Activated T-helper 1 cell treated with anti-CD3 and anti-CD28 coated beads, Interleukin-12 subunit alpha, Interleukin-12 subunit beta, Interleukin-2, Interleukin-4 antibody, amounts not matched to agents 30 ng/mL and 10 ng/mL and 1 ng/mL, durations not matched to agents 14 hours and 24 hours and 36 hours (primary cell): ENCODE measurements at regions not wholly inside any gene's neighbourhood (a gene's known extent, or its start where the extent isn't known, plus 50 kb on each side); places are given as distances from the start of the nearest gene placed in this dataset.
"Not testable (repeated sequence)": the region's sequence is repeated elsewhere in the genome, so short reads cannot be mapped to it uniquely, and the experiment has no call there.

Experiments
- DNase-seq: peaks from one replicate; pipeline ENCODE4 v3.0.0; 2021; ENCODE audit warnings: low spot score
- H3K27ac Mint-ChIP-seq: one replicate; pipeline ENCODE4 v1.8.0; 2021; ENCODE audit warnings: mild to moderate bottlenecking, mixed read lengths
- H3K27me3 Mint-ChIP-seq: one replicate; pipeline ENCODE4 v1.8.0; 2022; ENCODE audit warnings: mild to moderate bottlenecking, moderate library complexity, mixed read lengths; ENCODE audit not compliant: insufficient read depth
- H3K36me3 Mint-ChIP-seq: one replicate; pipeline ENCODE4 v1.8.0; 2021; ENCODE audit warnings: low read depth, mixed read lengths
- H3K4me1 Mint-ChIP-seq: one replicate; pipeline ENCODE4 v1.8.0; 2021; ENCODE audit warnings: low read depth, mixed read lengths
- H3K4me3 Mint-ChIP-seq: one replicate; pipeline ENCODE4 v1.8.0; 2021; ENCODE audit warnings: mild to moderate bottlenecking, moderate library complexity, mixed read lengths
- H3K9me3 Mint-ChIP-seq: one replicate; pipeline ENCODE4 v1.8.0; 2021; ENCODE audit warnings: mixed read lengths
- intact Hi-C: fragments of 100-400 bp; cut with micrococcal nuclease; formaldehyde crosslinking; loops from one replicate; pipeline ENCODE4 v1.15.1; 2024

DNA sequence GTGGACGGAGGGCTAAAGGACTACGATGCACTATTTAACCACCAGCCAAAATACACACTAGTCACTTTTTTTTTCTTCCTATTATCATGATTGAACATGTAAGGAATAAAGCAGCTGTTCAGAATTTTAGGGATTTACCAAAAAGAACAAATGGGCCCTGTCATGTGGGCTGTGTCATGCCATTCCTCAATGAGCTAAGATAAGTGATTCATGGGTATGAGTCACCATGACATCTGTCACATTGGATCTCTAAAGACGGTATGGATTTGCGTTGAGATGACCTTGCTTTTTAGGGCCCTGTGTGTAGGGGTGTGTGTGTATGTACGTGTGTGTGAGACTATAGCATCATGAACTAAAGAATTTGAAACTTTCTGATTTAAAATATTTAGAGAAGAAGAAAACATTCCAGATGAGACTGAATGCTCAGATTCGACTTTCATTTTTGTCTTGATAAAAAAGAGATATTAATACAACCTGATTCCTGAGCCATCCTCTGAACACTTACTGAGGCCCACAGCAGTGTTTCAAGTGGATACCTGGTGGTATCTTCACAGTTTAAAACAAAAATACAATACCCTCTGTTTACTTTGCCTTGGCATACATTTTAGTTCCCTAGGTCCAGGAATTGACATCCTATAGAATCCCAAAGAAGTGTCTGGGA, 246.1 kb upstream of the DUSP10 start:
- Mint-ChIP-seq H3K27ac (no peak overlapping the region), H3K27me3 (peaks cover 12% of the 10 kb centered on the region), H3K9me3 (peaks cover 12% of the 10 kb centered on the region), H3K4me3 (no peak overlapping the region), H3K36me3 (peaks cover 3% of the 10 kb centered on the region), H3K4me1 (peaks cover 15% of the 10 kb centered on the region)
- no peak for DNase-seq
- intact Hi-C loops = no loop called here

DNA sequence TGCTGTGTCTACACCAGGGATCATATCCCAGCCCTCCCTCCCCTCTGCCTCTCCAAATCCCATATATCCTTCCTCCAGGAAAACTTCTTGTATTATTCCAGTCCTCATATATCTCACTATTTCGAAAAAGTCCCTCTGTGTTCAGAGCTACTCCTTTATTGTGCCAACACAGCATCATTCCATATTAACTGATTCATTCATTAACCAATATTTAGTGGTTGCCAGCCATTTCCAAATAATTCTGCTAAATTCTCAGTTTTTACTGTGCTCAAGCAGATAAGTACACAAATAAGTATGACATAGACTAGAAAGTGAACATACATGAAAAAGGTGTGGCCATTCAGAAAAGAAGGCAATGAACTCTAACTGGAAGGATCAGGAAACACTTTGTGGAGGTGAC, 241.6 kb upstream of the DUSP10 start:
- Mint-ChIP-seq H3K4me3 (no peak overlapping the region), H3K36me3 (no peaks in the 10 kb centered on the region), H3K27me3 (peaks cover 14% of the 10 kb centered on the region), H3K4me1 (no peaks in the 10 kb centered on the region), H3K9me3 (no peaks in the 10 kb centered on the region), H3K27ac (no peak overlapping the region)
- intact Hi-C loops = no loop called here
- DNase-seq = no peak

DNA sequence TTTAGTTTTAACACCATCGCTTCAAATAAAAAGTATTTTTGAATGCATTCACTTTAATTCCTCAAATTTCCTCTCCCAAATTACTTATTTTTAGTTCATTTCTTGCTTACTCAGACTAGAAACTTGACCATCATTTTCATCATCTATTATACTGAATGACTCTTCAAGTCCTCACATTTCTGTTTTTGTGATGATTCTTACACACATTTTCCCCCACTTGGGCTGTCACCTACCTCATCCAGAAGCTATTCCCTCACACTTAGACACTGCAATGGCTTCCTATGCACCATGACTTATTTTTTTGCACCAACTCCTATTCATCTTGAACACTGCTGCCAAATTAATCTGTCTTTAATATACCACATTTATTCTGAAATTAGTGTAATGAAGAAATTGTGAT, 239.6 kb upstream of the DUSP10 start:
- no peaks in the 10 kb centered on the region for H3K4me1 Mint-ChIP-seq
- H3K27ac Mint-ChIP-seq = no peak overlapping the region
- no peak overlapping the region for H3K4me3 Mint-ChIP-seq
- DNase-seq = no peak
- no peaks in the 10 kb centered on the region for H3K9me3 Mint-ChIP-seq
- H3K36me3 Mint-ChIP-seq = no peaks in the 10 kb centered on the region
- peaks cover 14% of the 10 kb centered on the region for H3K27me3 Mint-ChIP-seq
- intact Hi-C loops = no loop called here

DNA sequence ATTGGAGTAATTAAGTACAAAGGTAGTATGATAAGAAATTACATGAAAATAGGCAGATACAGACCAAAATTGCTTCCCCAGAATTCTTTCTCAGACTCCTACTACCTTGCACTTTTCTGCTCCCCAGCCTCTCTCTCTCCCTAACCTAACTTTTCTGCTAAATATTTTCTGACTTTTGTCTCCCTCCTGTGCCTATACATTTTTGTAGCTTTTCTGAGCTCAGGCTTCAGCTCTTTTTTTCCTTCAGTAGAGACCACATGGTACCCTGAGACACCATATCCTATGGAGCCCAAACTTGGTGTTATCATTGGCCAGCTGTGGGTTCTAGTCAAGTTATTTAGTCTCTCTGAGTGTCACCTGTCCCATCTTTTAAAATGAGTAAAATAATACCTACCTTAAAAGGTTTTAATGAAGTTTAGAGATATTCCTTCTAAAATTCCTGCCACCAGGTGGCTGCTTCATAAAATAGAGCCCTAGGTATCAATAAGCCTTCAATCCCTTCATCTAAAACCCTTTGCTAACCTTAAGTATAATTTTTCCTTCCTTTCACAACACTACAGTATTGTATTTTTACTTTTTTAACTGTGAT, 237.6 kb upstream of the DUSP10 start:
- DNase-seq = no peak
- peaks cover 8% of the 10 kb centered on the region for H3K27me3 Mint-ChIP-seq
- no peaks in the 10 kb centered on the region for H3K9me3 Mint-ChIP-seq
- H3K4me1 Mint-ChIP-seq = no peaks in the 10 kb centered on the region
- H3K36me3 Mint-ChIP-seq = no peaks in the 10 kb centered on the region
- no peak overlapping the region for H3K27ac Mint-ChIP-seq
- intact Hi-C loops = no loop called here
- H3K4me3 Mint-ChIP-seq = no peak overlapping the region

GRCh38 chr1:221978631-221979334, 236.9 kb upstream of the DUSP10 start:
- intact Hi-C loops, H3K27me3 Mint-ChIP-seq, H3K9me3 Mint-ChIP-seq, H3K4me1 Mint-ChIP-seq, DNase-seq, H3K4me3 Mint-ChIP-seq, H3K36me3 Mint-ChIP-seq, H3K27ac Mint-ChIP-seq: not testable (repeated sequence)

- H3K4me1 Mint-ChIP-seq, H3K4me3 Mint-ChIP-seq, intact Hi-C loops, H3K36me3 Mint-ChIP-seq, DNase-seq, H3K27me3 Mint-ChIP-seq, H3K9me3 Mint-ChIP-seq, H3K27ac Mint-ChIP-seq: not testable (repeated sequence)
Observed at GRCh38 chr1:221973787-221974186, 231.9 kb upstream of the DUSP10 start.

DNA sequence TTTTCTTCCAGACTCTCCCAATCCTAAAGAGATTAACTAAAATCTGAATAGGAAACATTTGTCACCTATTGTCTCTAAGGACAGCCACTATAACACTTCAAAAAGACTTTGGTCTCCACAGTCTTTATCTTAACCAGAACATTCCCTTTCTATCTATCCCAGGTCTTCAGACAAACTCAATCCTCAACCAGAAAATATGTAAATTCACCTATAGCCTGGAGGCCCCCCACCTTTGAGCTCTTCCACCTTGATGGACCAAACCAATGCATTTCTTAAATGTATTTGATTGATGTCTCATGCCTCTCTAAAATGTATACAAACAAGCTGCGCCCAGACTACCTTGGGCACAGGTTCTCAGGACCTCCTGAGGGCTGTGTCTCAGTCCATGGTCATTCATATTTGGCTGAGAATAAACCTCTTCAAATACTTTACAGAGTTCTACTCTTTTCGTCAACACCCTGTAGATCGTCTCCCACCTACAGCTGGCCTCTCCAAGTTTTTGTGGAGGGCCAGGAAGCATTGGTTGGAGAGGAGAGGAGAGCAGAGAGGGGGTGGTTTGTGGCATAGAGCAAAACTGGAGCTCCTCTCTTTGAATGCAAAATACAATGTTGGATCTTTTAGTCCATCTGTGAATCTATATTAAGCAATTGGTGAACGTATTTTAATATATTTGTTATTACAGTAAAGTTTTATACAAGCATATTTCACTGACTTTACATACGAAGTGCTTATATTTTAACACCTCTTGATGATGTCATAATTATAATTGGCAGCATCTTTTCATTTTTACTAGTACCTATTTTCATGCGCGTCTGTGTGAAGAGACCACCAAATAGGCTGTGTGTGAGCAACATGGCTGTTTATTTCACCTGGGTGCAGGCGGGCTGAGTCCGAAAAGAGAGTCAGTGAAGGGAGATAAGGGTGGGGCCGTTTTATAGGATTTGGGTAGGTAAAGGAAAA, 230.7 kb upstream of the DUSP10 start:
- no peaks in the 10 kb centered on the region for H3K27me3 Mint-ChIP-seq
- H3K9me3 Mint-ChIP-seq = no peaks in the 10 kb centered on the region
- no peaks in the 10 kb centered on the region for H3K36me3 Mint-ChIP-seq
- no peak for DNase-seq
- no peaks in the 10 kb centered on the region for H3K4me1 Mint-ChIP-seq
- intact Hi-C loops = no loop called here
- no peak overlapping the region for H3K27ac Mint-ChIP-seq
- no peak overlapping the region for H3K4me3 Mint-ChIP-seq

DNA sequence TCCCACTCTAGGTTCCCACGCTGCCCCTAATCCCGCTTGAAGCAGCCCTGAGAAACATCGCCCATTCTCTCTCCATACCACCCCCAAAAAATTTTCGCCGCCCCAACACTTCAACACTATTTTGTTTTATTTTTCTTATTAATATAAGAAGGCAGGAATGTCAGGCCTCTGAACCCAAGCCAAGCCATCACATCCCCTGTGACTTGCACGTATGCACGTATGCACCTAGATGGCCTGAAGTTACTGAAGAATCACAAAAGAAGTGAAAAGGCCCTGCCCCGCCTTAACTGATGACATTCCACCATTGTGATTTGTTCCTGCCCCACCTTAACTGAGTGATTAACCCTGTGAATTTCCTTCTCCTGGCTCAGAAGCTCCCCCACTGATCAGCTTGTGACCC, 229.1 kb upstream of the DUSP10 start:
- H3K36me3 Mint-ChIP-seq, H3K4me1 Mint-ChIP-seq, H3K4me3 Mint-ChIP-seq, intact Hi-C loops, H3K9me3 Mint-ChIP-seq, DNase-seq, H3K27me3 Mint-ChIP-seq, H3K27ac Mint-ChIP-seq: not testable (repeated sequence)

DNA sequence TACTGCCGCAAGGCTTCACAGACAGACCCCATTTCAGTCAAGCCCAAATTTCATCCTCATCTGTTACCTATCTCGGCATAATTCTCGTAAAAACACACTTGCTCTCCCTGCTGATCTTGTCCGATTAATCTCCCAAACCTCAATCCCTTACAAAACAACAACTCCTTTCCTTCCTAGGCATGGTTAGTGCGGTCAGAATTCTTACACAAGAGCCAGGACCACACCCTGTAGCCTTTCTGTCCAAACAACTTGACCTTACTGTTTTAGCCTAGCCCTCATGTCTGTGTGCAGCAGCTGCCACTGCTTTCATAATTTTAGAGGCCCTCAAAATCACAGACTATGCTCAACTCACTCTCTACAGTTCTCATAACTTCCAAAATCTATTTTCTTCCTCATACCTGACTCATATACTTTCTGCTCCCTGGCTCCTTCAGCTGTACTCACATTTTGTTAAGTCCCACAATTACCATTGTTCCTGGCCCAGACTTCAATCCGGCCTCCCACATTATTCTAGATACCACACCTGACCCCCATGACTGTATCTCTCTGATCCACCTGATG, 227.5 kb upstream of the DUSP10 start:
- intact Hi-C loops, H3K9me3 Mint-ChIP-seq, H3K36me3 Mint-ChIP-seq, H3K27me3 Mint-ChIP-seq, H3K27ac Mint-ChIP-seq, H3K4me1 Mint-ChIP-seq, H3K4me3 Mint-ChIP-seq, DNase-seq: not testable (repeated sequence)

GRCh38 chr1:221967538-221967937, 225.6 kb upstream of the DUSP10 start:
- intact Hi-C loops, H3K9me3 Mint-ChIP-seq, H3K27me3 Mint-ChIP-seq: not testable (repeated sequence)

GRCh38 chr1:221966888-221967287, 225.0 kb upstream of the DUSP10 start:
- intact Hi-C loops, H3K27me3 Mint-ChIP-seq, H3K27ac Mint-ChIP-seq, DNase-seq, H3K9me3 Mint-ChIP-seq, H3K4me3 Mint-ChIP-seq, H3K4me1 Mint-ChIP-seq, H3K36me3 Mint-ChIP-seq: not testable (repeated sequence)

More at GRCh38 chr1:221967538-221967937, 225.6 kb upstream of the DUSP10 start:
- H3K36me3 Mint-ChIP-seq, H3K4me1 Mint-ChIP-seq, DNase-seq, H3K27ac Mint-ChIP-seq, H3K4me3 Mint-ChIP-seq: not testable (repeated sequence)

- H3K4me3 Mint-ChIP-seq, H3K27ac Mint-ChIP-seq, H3K27me3 Mint-ChIP-seq, intact Hi-C loops, H3K9me3 Mint-ChIP-seq, H3K36me3 Mint-ChIP-seq, DNase-seq: not testable (repeated sequence)
- peaks cover 16% of the 10 kb centered on the region for H3K4me1 Mint-ChIP-seq
Observed at GRCh38 chr1:221965891-221966290, 224.0 kb upstream of the DUSP10 start.
